ENCODE measurements at regions not wholly inside any gene's neighbourhood (a gene's known extent, or its start where the extent isn't known, plus 50 kb on each side); places are given as distances from the start of the nearest gene placed in this dataset.
A peak's percentile ranks its signal among the peaks of the same experiment; 100 is the strongest.

DNA sequence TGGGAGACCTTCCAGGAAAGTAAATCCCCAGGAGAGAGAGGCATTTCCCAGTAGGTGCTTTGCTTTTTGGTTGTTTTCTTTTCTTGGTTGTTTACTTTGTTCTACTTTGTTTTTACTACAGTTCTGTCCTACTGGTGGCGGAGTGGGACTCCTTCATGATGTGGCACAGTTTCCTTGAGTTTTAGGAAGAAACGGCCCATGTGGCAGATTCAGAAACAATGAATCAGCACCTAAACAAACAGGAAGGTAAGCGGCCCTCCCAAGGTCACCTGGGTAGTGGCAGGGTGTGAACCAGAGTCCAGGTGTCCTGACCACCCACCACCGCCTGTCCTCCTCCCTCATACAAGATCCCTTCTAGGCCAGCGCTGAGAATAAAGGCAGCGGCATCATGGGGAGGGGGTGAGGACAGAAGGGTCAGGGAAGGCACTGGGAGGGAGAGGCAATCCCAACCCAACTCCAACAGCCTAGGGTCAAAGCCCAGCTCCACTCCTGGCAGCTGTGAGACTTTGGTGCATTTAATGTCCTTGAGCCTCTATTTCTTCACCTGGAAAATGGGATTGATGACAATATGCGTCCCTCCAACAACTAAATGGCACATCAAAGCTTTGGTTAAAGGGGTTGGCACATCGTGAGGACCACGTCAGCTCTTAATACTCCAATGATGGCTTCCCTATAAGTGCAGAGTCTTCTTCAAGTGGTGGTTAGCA lies 111.5 kb upstream of the BCL2L14 start:
- Histone ChIP-seq H3K4me1 (peaks cover 13% of the 10 kb centered on the region; the same call in 2 of the 3 replicates), H3K27ac (peak overlapping the region in 1 of 2 experiments; percentile 13; a peak in 1 of 6 replicates), H3K4me2 (peak overlapping the region; percentile 26), H3K9me3 (no peaks in the 10 kb centered on the region), H3K4me3 (no peak overlapping the region)
- 65% methylated on average over 9 of the region's 9 CpGs for whole genome bisulfite sequencing (ENCODE audit: missing lambda C conversion rate)
- ChIA-PET POLR2A (no interaction called here), CTCF (interaction anchor here (1.3 kb wide), 1 partner anchor 75 kb away, joined by 4 read pairs; no protein-coding TSS in a partner anchor)
- TF ChIP-seq, protein P1, sequence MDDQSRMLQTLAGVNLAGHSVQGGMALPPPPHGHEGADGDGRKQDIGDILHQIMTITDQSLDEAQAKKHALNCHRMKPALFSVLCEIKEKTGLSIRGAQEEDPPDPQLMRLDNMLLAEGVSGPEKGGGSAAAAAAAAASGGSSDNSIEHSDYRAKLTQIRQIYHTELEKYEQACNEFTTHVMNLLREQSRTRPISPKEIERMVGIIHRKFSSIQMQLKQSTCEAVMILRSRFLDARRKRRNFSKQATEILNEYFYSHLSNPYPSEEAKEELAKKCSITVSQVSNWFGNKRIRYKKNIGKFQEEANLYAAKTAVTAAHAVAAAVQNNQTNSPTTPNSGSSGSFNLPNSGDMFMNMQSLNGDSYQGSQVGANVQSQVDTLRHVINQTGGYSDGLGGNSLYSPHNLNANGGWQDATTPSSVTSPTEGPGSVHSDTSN (IDR thresholded peaks at IDR 0.05): no peak
- TF ChIP-seq HEYL (CRISPR knock-in tag; IDR thresholded peaks at IDR 0.05): no peak
- no peak for TF ChIP-seq MAZ (IDR thresholded peaks at IDR 0.05; ENCODE audit: borderline replicate concordance, low read depth, low read length)
- TF ChIP-seq CBX2 (IDR thresholded peaks at IDR 0.05; ENCODE audit: borderline replicate concordance, low read depth): no peak
- no peak for TF ChIP-seq ESRRA (IDR thresholded peaks at IDR 0.05; ENCODE audit: borderline replicate concordance, low read length)
- TF ChIP-seq JUNB (IDR thresholded peaks at IDR 0.05): no peak
- TF ChIP-seq ZFP36 (IDR thresholded peaks at IDR 0.05; ENCODE audit: borderline replicate concordance, partially characterized antibody): no peak
- no peak for TF ChIP-seq KDM1A (IDR thresholded peaks at IDR 0.05; ENCODE audit: low read depth)
- TF ChIP-seq BHLHE40 (IDR thresholded peaks at IDR 0.05; ENCODE audit: low read depth, low read length): no peak
- TF ChIP-seq EP300 (IDR thresholded peaks at IDR 0.05): no peak
- TF ChIP-seq RFX5 (IDR thresholded peaks at IDR 0.05): no peak
- TF ChIP-seq HOXA7 (CRISPR knock-in tag; IDR thresholded peaks at IDR 0.05): no peak
- no peak for TF ChIP-seq CHD2 (IDR thresholded peaks at IDR 0.05; ENCODE audit: low read length, partially characterized antibody)
- TF ChIP-seq, protein P2, sequence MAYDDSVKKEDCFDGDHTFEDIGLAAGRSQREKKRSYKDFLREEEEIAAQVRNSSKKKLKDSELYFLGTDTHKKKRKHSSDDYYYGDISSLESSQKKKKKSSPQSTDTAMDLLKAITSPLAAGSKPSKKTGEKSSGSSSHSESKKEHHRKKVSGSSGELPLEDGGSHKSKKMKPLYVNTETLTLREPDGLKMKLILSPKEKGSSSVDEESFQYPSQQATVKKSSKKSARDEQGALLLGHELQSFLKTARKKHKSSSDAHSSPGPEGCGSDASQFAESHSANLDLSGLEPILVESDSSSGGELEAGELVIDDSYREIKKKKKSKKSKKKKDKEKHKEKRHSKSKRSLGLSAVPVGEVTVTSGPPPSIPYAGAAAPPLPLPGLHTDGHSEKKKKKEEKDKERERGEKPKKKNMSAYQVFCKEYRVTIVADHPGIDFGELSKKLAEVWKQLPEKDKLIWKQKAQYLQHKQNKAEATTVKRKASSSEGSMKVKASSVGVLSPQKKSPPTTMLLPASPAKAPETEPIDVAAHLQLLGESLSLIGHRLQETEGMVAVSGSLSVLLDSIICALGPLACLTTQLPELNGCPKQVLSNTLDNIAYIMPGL (CRISPR knock-in tag; IDR thresholded peaks at IDR 0.05; ENCODE audit: borderline replicate concordance): no peak
- no peak for TF ChIP-seq FOSL2 (IDR thresholded peaks at IDR 0.05)
- TF ChIP-seq FOSL2 (CRISPR knock-in tag; IDR thresholded peaks at IDR 0.05): no peak
- no peak for TF ChIP-seq NR3C1 (IDR thresholded peaks at IDR 0.05)
- TF ChIP-seq RNF2 (IDR thresholded peaks at IDR 0.05; ENCODE audit: borderline replicate concordance, low read depth): no peak
- TF ChIP-seq FOSB (CRISPR knock-in tag; IDR thresholded peaks at IDR 0.05): no peak
- no peak for TF ChIP-seq SREBF2 (IDR thresholded peaks at IDR 0.05)
- TF ChIP-seq ZSCAN20 (CRISPR knock-in tag; IDR thresholded peaks at IDR 0.05): no peak
- DNase-seq (ENCODE audit: low read depth in 1 of 2, low spot score in 1 of 2): peak in 1 of 2 experiments; percentile 24
- ATAC-seq: no peak
- FAIRE-seq: no peak

DNA sequence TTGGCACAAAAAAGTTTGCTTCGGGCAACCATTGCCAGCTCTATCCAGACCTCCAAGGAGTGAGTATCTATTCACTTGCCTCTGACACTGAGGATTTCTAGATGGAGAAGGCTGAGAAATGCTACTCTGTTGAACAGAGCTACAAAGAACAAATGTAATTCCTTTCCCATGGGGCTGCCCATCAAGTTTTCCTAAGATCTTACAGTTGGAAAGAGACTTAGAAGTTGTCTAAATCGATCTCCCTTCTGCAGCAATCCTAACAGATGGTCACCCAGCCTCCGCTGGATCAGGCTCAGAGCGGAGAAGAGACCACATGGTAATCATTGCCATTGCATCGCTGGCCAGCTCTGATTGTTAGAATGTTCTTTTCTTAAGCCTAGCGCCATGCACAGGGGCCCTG lies 110.1 kb upstream of the BCL2L14 start:
- no peaks in the 10 kb centered on the region for H3K9me3 ChIP-seq
- no peak overlapping the region for H3K4me3 ChIP-seq
- DNase-seq (ENCODE audit: low read depth in 1 of 2, low spot score in 1 of 2) (no peak), ATAC-seq (no peak), FAIRE-seq (no peak)
- no peak overlapping the region for H3K4me2 ChIP-seq
- 76% methylated on average over 6 of the region's 6 CpGs for WGBS (ENCODE audit: missing lambda C conversion rate)
- CTCF ChIA-PET: interaction anchor here (1.2 kb wide), 1 partner anchor 12 kb away, joined by 3 read pairs; no protein-coding TSS in a partner anchor
- H3K27ac ChIP-seq: no peak overlapping the region
- peaks cover 13% of the 10 kb centered on the region; the same call in 2 of the 3 replicates for H3K4me1 ChIP-seq
- POLR2A ChIA-PET: no interaction called here
- TF ChIP-seq, protein P3, sequence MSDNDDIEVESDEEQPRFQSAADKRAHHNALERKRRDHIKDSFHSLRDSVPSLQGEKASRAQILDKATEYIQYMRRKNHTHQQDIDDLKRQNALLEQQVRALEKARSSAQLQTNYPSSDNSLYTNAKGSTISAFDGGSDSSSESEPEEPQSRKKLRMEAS (IDR thresholded peaks at IDR 0.05): no peak
- TF ChIP-seq HOXB5 (CRISPR knock-in tag; IDR thresholded peaks at IDR 0.05): no peak
- no peak for TF ChIP-seq HOXA7 (CRISPR knock-in tag; IDR thresholded peaks at IDR 0.05)
- no peak for TF ChIP-seq MYC (IDR thresholded peaks at IDR 0.05; ENCODE audit: borderline replicate concordance, low read length)
- no peak for TF ChIP-seq RARB (CRISPR knock-in tag; IDR thresholded peaks at IDR 0.05)
- no peak for TF ChIP-seq EHMT2 (IDR thresholded peaks at IDR 0.05; ENCODE audit: low read depth)
- no peak for TF ChIP-seq KDM5A (IDR thresholded peaks at IDR 0.05)
- no peak for TF ChIP-seq CEBPB (IDR thresholded peaks at IDR 0.05)
- TF ChIP-seq, protein P4, sequence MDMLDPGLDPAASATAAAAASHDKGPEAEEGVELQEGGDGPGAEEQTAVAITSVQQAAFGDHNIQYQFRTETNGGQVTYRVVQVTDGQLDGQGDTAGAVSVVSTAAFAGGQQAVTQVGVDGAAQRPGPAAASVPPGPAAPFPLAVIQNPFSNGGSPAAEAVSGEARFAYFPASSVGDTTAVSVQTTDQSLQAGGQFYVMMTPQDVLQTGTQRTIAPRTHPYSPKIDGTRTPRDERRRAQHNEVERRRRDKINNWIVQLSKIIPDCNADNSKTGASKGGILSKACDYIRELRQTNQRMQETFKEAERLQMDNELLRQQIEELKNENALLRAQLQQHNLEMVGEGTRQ (IDR thresholded peaks at IDR 0.05): no peak
- no peak for TF ChIP-seq FOXS1 (CRISPR knock-in tag; IDR thresholded peaks at IDR 0.05)
- TF ChIP-seq, protein P1 (IDR thresholded peaks at IDR 0.05): no peak
- TF ChIP-seq ZC3H11A (IDR thresholded peaks at IDR 0.05): no peak
- TF ChIP-seq ESRRA (IDR thresholded peaks at IDR 0.05; ENCODE audit: borderline replicate concordance, low read length): no peak
- TF ChIP-seq JUN (IDR thresholded peaks at IDR 0.05): no peak
- TF ChIP-seq, protein P5, sequence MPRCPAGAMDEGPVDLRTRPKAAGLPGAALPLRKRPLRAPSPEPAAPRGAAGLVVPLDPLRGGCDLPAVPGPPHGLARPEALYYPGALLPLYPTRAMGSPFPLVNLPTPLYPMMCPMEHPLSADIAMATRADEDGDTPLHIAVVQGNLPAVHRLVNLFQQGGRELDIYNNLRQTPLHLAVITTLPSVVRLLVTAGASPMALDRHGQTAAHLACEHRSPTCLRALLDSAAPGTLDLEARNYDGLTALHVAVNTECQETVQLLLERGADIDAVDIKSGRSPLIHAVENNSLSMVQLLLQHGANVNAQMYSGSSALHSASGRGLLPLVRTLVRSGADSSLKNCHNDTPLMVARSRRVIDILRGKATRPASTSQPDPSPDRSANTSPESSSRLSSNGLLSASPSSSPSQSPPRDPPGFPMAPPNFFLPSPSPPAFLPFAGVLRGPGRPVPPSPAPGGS (IDR thresholded peaks at IDR 0.05): no peak

Measured in A549 (cell line).